ENCODE measurements at regions not wholly inside any gene's neighbourhood (a gene's known extent, or its start where the extent isn't known, plus 50 kb on each side); places are given as distances from the start of the nearest gene placed in this dataset.

DNA sequence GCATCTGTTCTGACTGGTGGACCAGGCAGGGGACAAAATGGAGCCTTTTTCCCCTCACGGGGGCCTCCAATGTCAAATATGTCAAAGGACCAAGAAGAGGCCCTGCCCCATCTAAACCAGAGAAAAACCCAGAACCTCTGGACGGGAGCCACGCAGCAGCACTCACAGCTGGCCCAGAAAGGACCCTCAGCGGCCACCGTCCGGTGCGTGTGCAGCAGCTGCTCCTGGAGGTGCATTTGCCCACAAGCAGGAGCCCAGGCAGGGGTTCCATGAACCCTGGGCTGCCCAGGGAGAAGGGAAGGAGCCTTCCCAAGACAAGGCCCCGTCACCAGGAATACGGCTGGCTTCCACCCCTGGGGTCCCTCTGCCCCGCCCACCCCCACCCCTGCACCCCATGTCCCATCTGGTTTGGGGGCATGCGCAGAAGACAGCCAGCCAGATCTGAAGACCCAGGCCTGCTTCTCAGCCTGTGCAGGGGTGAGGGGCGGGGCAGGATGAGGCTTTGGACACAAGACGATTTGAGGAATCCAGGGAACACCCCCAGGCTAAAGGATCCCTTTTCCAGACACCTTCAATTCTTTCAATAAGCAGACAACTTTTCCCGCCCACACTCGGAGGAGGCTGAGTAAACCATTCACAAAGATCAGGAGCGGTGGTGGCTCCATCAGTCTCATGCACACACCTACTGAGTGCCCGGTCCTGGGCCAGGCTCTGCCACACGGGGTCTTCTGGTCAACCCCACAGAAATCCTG is 423.1 kb downstream of the SHANK2 start:
- H3K4me3 ChIP-seq (ENCODE audit: insufficient read depth, low read length, poor library complexity, severe bottlenecking), result no peak overlapping the region
- no peaks in the 10 kb centered on the region for H3K36me3 ChIP-seq (ENCODE audit: low read length)
- TF ChIP-seq EZH2phosphoT487 (conservative IDR thresholded peaks at IDR 0.05; ENCODE audit: low read length), result no peak
- TF ChIP-seq, protein P1, sequence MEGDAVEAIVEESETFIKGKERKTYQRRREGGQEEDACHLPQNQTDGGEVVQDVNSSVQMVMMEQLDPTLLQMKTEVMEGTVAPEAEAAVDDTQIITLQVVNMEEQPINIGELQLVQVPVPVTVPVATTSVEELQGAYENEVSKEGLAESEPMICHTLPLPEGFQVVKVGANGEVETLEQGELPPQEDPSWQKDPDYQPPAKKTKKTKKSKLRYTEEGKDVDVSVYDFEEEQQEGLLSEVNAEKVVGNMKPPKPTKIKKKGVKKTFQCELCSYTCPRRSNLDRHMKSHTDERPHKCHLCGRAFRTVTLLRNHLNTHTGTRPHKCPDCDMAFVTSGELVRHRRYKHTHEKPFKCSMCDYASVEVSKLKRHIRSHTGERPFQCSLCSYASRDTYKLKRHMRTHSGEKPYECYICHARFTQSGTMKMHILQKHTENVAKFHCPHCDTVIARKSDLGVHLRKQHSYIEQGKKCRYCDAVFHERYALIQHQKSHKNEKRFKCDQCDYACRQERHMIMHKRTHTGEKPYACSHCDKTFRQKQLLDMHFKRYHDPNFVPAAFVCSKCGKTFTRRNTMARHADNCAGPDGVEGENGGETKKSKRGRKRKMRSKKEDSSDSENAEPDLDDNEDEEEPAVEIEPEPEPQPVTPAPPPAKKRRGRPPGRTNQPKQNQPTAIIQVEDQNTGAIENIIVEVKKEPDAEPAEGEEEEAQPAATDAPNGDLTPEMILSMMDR (IDR thresholded peaks at IDR 0.05; ENCODE audit: insufficient read depth, low read length, poor library complexity, severe bottlenecking), result no peak
- H3F3A ChIP-seq (ENCODE audit: insufficient read depth), result no peaks in the 10 kb centered on the region
- H3K9ac ChIP-seq (ENCODE audit: low read length), result no peak overlapping the region
- H4K20me1 ChIP-seq (ENCODE audit: low read depth, low read length), result no peaks in the 10 kb centered on the region
- no peak overlapping the region for H3K4me2 ChIP-seq (ENCODE audit: low read depth, low read length, poor library complexity, severe bottlenecking)
- H2AFZ ChIP-seq (ENCODE audit: low read depth, low read length, severe bottlenecking), result no peak overlapping the region
- H3K79me2 ChIP-seq (ENCODE audit: insufficient read depth, low read length), result no peaks in the 10 kb centered on the region
- no peaks in the 10 kb centered on the region for H3K9me3 ChIP-seq (ENCODE audit: insufficient read depth, low read length)
- no peaks in the 10 kb centered on the region for H3K27me3 ChIP-seq (ENCODE audit: low read length)
- H3K27ac ChIP-seq (ENCODE audit: low read depth, low read length), result no peak overlapping the region
- H3K9me2 ChIP-seq (replicated peaks; ENCODE audit: insufficient read depth, low read length), result no peaks in the 10 kb centered on the region

DNA sequence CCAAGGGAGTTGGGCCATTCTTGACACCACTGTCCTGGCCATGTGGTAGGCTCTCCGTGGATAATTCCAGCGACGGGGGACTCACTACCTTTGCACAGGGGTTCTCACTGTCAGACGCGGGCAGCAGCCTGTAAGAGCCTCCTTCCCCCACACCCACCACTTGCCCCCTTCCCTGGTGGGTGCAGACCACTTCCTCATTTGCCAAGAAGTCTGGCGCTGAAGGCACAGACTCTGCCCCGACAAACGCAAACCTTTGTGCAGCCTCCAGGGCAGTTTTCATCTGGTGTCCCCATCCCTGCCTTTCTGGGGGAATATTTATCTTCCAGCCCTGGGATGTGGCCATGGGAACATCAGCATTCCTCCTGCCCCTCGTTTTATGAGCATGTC is 422.5 kb downstream of the SHANK2 start:
- H3K79me2 ChIP-seq (ENCODE audit: insufficient read depth, low read length), result no peaks in the 10 kb centered on the region
- H4K20me1 ChIP-seq (ENCODE audit: low read depth, low read length), result no peaks in the 10 kb centered on the region
- TF ChIP-seq, protein P1 (IDR thresholded peaks at IDR 0.05; ENCODE audit: insufficient read depth, low read length, poor library complexity, severe bottlenecking), result no peak
- no peak for TF ChIP-seq EZH2phosphoT487 (conservative IDR thresholded peaks at IDR 0.05; ENCODE audit: low read length)
- H3F3A ChIP-seq (ENCODE audit: insufficient read depth), result no peaks in the 10 kb centered on the region
- H3K27ac ChIP-seq (ENCODE audit: low read depth, low read length), result no peak overlapping the region
- H3K4me2 ChIP-seq (ENCODE audit: low read depth, low read length, poor library complexity, severe bottlenecking), result no peak overlapping the region
- H3K4me3 ChIP-seq (ENCODE audit: insufficient read depth, low read length, poor library complexity, severe bottlenecking), result no peak overlapping the region
- H2AFZ ChIP-seq (ENCODE audit: low read depth, low read length, severe bottlenecking), result no peak overlapping the region
- no peak overlapping the region for H3K9ac ChIP-seq (ENCODE audit: low read length)
- H3K27me3 ChIP-seq (ENCODE audit: low read length), result no peaks in the 10 kb centered on the region
- no peaks in the 10 kb centered on the region for H3K9me2 ChIP-seq (replicated peaks; ENCODE audit: insufficient read depth, low read length)
- H3K36me3 ChIP-seq (ENCODE audit: low read length), result no peaks in the 10 kb centered on the region
- H3K9me3 ChIP-seq (ENCODE audit: insufficient read depth, low read length), result no peaks in the 10 kb centered on the region

DNA sequence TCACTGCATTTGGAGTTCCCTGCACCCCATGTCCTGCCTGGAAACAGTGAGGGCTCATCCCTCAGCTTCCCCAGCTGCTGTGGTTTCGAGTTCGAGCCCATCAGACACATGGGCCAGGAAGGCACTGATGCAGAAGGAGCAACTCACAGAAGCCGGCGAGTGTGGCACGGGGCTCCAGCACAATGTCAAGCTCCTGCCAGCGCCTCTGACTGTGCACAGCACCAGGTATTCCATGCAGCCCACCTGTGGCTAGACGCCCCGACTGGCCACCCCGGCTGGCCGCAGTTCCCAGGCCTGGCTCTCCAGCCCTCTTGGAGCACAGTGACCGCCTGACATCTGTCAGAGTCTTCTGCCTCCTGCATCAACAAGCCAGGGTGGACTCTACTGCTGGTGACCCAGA is 419.4 kb downstream of the SHANK2 start:
- Histone ChIP-seq H3K27me3 (ENCODE audit: low read length) (no peaks in the 10 kb centered on the region), H3K79me2 (ENCODE audit: insufficient read depth, low read length) (no peaks in the 10 kb centered on the region), H4K20me1 (ENCODE audit: low read depth, low read length) (no peaks in the 10 kb centered on the region), H3K9me2 (replicated peaks; ENCODE audit: insufficient read depth, low read length) (no peaks in the 10 kb centered on the region), H3K36me3 (ENCODE audit: low read length) (no peaks in the 10 kb centered on the region), H3K4me2 (ENCODE audit: low read depth, low read length, poor library complexity, severe bottlenecking) (no peak overlapping the region), H3K9ac (ENCODE audit: low read length) (no peak overlapping the region), H3K4me3 (ENCODE audit: insufficient read depth, low read length, poor library complexity, severe bottlenecking) (no peak overlapping the region), H3K27ac (ENCODE audit: low read depth, low read length) (no peak overlapping the region), H2AFZ (ENCODE audit: low read depth, low read length, severe bottlenecking) (no peak overlapping the region), H3K9me3 (ENCODE audit: insufficient read depth, low read length) (no peaks in the 10 kb centered on the region), H3F3A (ENCODE audit: insufficient read depth) (no peaks in the 10 kb centered on the region)
- TF ChIP-seq EZH2phosphoT487 (conservative IDR thresholded peaks at IDR 0.05; ENCODE audit: low read length), result no peak
- TF ChIP-seq, protein P1 (IDR thresholded peaks at IDR 0.05; ENCODE audit: insufficient read depth, low read length, poor library complexity, severe bottlenecking), result no peak
